SK-N-MC (cell line): ENCODE measurements at regions not wholly inside any gene's neighbourhood (a gene's known extent, or its start where the extent isn't known, plus 50 kb on each side); places are given as distances from the start of the nearest gene placed in this dataset.
"Not testable (repeated sequence)": the region's sequence is repeated elsewhere in the genome, so short reads cannot be mapped to it uniquely, and the experiment has no call there.

ENCODE experiments used
- EZH2 ChIP-seq: fragments of 200-600 bp; sonication (generic); IDR thresholded peaks from one replicate; pipeline ENCODE4 v1.6.1; 2017; ENCODE audit warnings: antibody characterized with exemption
- FOXP2 ChIP-seq: optimal IDR thresholded peaks from 2 replicates; pipeline ENCODE3; 2011; ENCODE audit warnings: mild to moderate bottlenecking, moderate library complexity; ENCODE audit not compliant: insufficient read depth; ENCODE audit errors: extremely low read length, control extremely low read depth
- POLR2AphosphoS5 ChIP-seq: IDR thresholded peaks from 2 replicates; pipeline ENCODE4 v1.6.1; 2012; ENCODE audit warnings: mild to moderate bottlenecking, low read depth, low read length, borderline replicate concordance

DNA sequence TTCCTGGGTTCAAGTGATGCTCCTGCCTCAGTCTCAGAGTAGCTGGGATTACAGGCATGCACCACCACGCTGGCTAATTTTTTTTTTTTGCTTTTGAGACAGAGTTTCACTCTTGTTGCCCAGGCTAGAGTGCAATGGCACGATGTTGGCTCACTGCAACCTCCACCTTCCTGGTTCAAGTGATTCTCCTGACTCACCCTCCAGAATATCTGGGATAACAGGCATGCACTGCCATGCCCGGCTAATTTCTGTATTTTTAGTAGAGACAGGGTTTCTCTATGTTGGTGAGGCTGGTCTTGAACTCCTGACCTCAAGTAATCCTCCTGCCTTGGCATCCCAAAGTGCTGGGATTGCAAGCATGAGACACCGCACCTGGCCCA, 89.6 kb upstream of the KLF6 start:
- TF ChIP-seq EZH2, POLR2AphosphoS5, FOXP2: not testable (repeated sequence)
